Fibroblast of pulmonary artery (primary cell): ENCODE measurements at regions not wholly inside any gene's neighbourhood (a gene's known extent, or its start where the extent isn't known, plus 50 kb on each side); places are given as distances from the start of the nearest gene placed in this dataset.
A peak's percentile ranks its signal among the peaks of the same experiment; 100 is the strongest.

Source experiments
- DNase-seq: peaks from one replicate; pipeline ENCODE4 v3.0.0-alpha.2; 2010; ENCODE audit warnings: low read depth
- H3K4me3 ChIP-seq: replicated peaks from 2 replicates; pipeline ENCODE4 v1.5.1; 2011; ENCODE audit warnings: low read depth, mild to moderate bottlenecking, control low read depth, low read length, moderate library complexity
- TF ChIP-seq, protein P1 (sequence below): IDR thresholded peaks from 2 replicates; pipeline ENCODE4 v1.5.1; 2011; ENCODE audit warnings: mild to moderate bottlenecking, control low read depth, low read length, inconsistent platforms; ENCODE audit errors: missing control alignments

DNA sequence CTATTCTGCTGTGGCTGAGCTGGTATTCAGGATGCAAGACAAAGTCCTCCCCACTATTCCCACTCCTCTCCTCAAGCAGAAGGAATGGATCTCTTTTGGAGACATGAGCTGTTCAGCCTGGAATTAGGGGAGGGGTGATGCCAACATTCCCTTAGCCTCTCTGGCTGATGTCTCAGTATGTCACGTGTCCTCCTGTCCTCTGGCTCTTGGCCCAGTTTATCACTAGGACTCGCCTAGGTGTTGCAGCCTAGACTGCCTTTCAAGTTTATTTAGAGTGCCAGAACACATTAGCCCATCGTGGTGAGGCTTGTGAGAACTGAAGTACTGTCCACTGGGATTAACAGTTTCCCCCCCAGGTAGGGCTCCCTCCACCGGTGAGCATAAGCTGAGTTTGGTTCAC is 239.9 kb upstream of the MIS18BP1 start:
- DNase-seq = no peak
- TF ChIP-seq, protein P1, sequence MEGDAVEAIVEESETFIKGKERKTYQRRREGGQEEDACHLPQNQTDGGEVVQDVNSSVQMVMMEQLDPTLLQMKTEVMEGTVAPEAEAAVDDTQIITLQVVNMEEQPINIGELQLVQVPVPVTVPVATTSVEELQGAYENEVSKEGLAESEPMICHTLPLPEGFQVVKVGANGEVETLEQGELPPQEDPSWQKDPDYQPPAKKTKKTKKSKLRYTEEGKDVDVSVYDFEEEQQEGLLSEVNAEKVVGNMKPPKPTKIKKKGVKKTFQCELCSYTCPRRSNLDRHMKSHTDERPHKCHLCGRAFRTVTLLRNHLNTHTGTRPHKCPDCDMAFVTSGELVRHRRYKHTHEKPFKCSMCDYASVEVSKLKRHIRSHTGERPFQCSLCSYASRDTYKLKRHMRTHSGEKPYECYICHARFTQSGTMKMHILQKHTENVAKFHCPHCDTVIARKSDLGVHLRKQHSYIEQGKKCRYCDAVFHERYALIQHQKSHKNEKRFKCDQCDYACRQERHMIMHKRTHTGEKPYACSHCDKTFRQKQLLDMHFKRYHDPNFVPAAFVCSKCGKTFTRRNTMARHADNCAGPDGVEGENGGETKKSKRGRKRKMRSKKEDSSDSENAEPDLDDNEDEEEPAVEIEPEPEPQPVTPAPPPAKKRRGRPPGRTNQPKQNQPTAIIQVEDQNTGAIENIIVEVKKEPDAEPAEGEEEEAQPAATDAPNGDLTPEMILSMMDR = no peak
- no peak overlapping the region for H3K4me3 ChIP-seq

GRCh38 chr14:45491914-45492313 is 238.9 kb upstream of the MIS18BP1 start:
- TF ChIP-seq, protein P1 = no peak
- DNase-seq = no peak
- H3K4me3 ChIP-seq = no peak overlapping the region

DNA sequence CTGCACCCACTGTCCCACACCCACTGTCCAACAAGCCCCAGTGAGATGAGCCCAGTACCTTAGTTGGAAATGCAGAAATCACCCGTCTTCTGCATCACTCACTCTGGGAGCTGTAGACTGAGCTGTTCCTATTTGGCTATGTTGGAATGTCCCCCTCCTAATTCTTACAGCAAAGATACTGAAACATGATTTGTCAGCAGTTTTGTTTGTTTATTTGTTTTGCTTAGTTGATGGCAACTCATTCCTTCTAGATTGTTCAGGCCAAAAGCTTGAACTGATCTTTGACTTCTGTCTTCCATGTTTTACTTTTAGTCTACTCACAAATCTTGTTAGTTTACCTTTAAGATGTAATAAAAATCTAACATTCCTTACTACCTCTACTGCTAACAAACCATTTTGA is 233.6 kb upstream of the MIS18BP1 start:
- TF ChIP-seq, protein P1 = no peak
- no peak for DNase-seq
- H3K4me3 ChIP-seq = no peak overlapping the region

DNA sequence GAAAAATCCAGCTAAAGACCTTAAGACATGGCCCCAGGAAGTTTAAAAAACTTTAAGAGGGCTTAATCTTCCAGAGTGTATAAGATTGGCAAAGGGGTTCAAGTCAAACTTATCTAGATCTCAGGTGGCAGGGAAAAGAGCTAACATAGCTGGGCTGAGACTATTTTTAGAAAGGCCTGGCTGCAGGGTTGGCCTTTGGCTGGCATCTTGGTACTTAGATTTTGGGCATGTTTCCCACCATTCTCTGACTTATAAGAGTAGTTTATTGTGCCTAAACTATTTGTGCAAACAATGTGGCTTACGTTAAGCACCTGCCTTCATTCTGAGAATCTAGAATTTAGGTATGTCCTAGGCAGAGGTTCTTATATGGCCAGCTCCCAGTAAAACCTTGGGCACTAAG is 214.0 kb upstream of the MIS18BP1 start:
- TF ChIP-seq, protein P1 = no peak
- H3K4me3 ChIP-seq = no peak overlapping the region
- no peak for DNase-seq

GRCh38 chr14:45434221-45434620 is 181.2 kb upstream of the MIS18BP1 start:
- no peak overlapping the region for H3K4me3 ChIP-seq
- TF ChIP-seq, protein P1 = no peak
- no peak for DNase-seq

- H3K4me3 ChIP-seq = no peak overlapping the region
- DNase-seq = peak; percentile 57
- TF ChIP-seq, protein P1 = peak; percentile 60
Observed at GRCh38 chr14:45426685-45427282, 173.8 kb upstream of the MIS18BP1 start.

- TF ChIP-seq, protein P1 = no peak
Observed at GRCh38 chr14:45406942-45407341, 153.9 kb upstream of the MIS18BP1 start.

More at GRCh38 chr14:45406942-45407341, 153.9 kb upstream of the MIS18BP1 start:
- DNase-seq = no peak
- no peak overlapping the region for H3K4me3 ChIP-seq
